Upper lobe of right lung (tissue), 1 donor: ENCODE measurements at regions not wholly inside any gene's neighbourhood (a gene's known extent, or its start where the extent isn't known, plus 50 kb on each side); places are given as distances from the start of the nearest gene placed in this dataset.
"Not testable (repeated sequence)": the region's sequence is repeated elsewhere in the genome, so short reads cannot be mapped to it uniquely, and the experiment has no call there.

Experiments used
- ATAC-seq: fragments of 200-7000 bp; cut with Tn5 transposase; one replicate; pipeline ENCODE4 v1.9.1; 2020; ENCODE audit warnings: mild to moderate bottlenecking, moderate library complexity
- DNase-seq: peaks from one replicate; pipeline ENCODE4 v3.0.0-alpha.2; 2020
- H3K27ac ChIP-seq: fragments of 200-600 bp; one replicate; pipeline ENCODE4 v1.8.0; 2022
- H3K27me3 ChIP-seq: fragments of 200-600 bp; one replicate; pipeline ENCODE4 v1.8.0; 2022; ENCODE audit warnings: mild to moderate bottlenecking
- H3K36me3 ChIP-seq: fragments of 200-600 bp; one replicate; pipeline ENCODE4 v1.8.0; 2022
- H3K4me1 ChIP-seq: fragments of 200-600 bp; one replicate; pipeline ENCODE4 v1.8.0; 2022
- H3K4me3 ChIP-seq: fragments of 200-600 bp; one replicate; pipeline ENCODE4 v1.8.0; 2022; ENCODE audit warnings: mild to moderate bottlenecking
- H3K9me3 ChIP-seq: fragments of 200-600 bp; one replicate; pipeline ENCODE4 v1.8.0; 2022
- intact Hi-C: fragments of 100-400 bp; cut with DNase I; formaldehyde crosslinking; loops from one replicate; pipeline ENCODE4 v1.11.0; 2022
- TF ChIP-seq, protein P1 (sequence below): fragments of 200-600 bp; IDR thresholded peaks from one replicate; pipeline ENCODE4 v1.8.0; 2022; ENCODE audit warnings: antibody characterized with exemption
- donor health status: DM: no; HTN: yes; CAD: no; lungs with severe emphysema.

DNA sequence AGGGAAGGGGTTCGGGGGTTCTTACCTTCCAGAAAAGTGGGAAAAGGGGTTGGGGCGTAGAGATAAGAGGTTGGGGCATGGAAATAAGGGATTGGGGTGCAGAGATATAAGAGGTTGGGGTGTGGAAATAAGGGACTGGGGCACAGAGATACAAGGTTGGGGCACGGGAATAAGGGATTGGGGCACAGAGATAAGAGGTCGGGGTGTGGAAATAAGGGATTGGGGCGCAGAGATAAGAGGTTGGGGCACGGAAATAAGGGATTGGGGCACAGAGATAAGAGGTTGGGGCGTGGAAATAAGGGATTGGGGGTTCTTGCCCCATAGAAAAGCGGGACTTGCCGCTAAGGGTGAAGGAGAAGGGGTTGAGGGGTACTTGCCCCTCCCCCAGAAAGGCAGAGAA lies 183.9 kb downstream of the CD83 start:
- H3K4me3 ChIP-seq, ATAC-seq, DNase-seq, H3K27me3 ChIP-seq, H3K9me3 ChIP-seq, intact Hi-C loops, H3K27ac ChIP-seq, H3K4me1 ChIP-seq, H3K36me3 ChIP-seq: not testable (repeated sequence)

DNA sequence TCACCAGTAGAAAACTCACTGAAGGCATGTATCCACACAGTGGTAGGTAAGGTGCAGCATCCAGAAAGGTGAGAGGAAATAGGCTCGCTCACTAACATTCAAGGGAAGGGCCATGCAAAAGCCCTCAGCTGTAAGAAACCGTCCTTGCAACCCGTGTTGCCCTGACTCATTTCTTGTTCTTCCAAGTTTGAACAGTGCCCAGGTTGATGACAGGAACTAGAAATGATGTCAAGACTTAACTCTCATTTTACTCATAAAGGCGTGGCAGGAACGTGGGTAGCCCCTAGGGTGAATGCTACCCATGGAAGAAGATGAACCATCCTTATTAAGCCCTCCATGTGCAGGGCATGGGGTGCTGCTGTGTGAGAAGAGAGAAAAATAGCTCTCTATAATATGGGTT lies 187.6 kb downstream of the CD83 start:
- DNase-seq (no peak), ATAC-seq (no peak)
- no peak overlapping the region for H3K27ac ChIP-seq
- TF ChIP-seq, protein P1, sequence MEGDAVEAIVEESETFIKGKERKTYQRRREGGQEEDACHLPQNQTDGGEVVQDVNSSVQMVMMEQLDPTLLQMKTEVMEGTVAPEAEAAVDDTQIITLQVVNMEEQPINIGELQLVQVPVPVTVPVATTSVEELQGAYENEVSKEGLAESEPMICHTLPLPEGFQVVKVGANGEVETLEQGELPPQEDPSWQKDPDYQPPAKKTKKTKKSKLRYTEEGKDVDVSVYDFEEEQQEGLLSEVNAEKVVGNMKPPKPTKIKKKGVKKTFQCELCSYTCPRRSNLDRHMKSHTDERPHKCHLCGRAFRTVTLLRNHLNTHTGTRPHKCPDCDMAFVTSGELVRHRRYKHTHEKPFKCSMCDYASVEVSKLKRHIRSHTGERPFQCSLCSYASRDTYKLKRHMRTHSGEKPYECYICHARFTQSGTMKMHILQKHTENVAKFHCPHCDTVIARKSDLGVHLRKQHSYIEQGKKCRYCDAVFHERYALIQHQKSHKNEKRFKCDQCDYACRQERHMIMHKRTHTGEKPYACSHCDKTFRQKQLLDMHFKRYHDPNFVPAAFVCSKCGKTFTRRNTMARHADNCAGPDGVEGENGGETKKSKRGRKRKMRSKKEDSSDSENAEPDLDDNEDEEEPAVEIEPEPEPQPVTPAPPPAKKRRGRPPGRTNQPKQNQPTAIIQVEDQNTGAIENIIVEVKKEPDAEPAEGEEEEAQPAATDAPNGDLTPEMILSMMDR: no peak
- H3K4me1 ChIP-seq: peaks cover 11% of the 10 kb centered on the region
- intact Hi-C loops: no loop called here
- no peaks in the 10 kb centered on the region for H3K27me3 ChIP-seq
- H3K4me3 ChIP-seq: no peak overlapping the region
- no peaks in the 10 kb centered on the region for H3K36me3 ChIP-seq
- no peaks in the 10 kb centered on the region for H3K9me3 ChIP-seq

DNA sequence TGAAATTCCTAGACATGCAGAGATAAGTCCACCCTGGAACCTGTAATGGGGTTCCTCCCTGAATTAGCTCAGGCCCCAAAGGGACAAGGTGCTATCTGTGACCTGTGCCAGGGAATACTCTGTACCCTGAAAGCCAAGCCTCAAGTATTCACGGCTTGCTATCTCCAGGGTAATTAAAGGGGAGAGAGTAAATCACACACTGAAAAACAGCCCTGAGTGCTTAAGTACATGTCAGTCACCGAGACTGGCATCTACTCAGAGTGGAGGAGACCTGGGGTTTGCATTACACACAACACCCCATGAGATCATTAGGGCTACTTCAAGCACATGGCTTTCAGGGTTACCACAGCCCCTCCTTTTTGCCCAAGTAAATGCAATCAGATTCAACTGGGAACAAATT lies 188.1 kb downstream of the CD83 start:
- DNase-seq (no peak), ATAC-seq (peak; percentile 71)
- Histone ChIP-seq H3K27ac (no peak overlapping the region), H3K4me1 (peaks cover 11% of the 10 kb centered on the region), H3K4me3 (no peak overlapping the region), H3K36me3 (no peaks in the 10 kb centered on the region), H3K27me3 (no peaks in the 10 kb centered on the region), H3K9me3 (no peaks in the 10 kb centered on the region)
- intact Hi-C loops: no loop called here
- TF ChIP-seq, protein P1: no peak

DNA sequence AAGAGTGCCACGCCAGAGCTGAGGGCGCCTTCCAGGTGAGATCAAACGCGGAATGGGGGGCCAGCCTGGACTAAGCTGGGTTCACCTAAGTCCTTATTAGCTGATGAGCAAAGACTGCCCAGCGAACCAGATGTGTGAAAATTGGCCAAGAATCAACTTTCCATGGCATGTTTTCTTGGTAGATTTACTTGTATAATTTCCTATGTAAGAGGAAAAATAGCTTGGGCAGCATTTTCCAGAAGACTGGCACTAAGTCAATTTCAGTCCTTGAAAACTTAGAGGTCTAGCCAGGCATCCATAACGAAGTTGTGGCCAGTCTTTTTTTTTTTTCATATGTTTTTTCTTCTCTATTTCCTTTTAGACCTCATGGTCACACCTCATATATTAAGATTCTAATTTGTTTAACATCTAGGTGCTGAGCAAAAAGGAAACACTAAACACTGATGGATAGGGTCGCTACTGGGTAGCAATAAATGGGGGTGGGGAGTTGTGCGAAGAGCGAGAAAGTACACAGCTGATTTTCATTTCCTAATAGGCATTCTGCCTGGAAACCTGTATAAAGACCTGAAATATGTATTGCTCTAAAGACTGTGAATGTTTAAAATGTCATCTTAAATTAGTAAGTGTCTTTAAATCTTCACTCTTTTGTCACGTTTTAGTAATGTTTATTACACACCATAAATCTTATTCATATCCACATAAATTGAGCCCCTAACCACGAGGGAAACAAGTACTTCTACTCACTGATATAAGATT lies 188.8 kb downstream of the CD83 start:
- TF ChIP-seq, protein P1: no peak
- Histone ChIP-seq H3K9me3 (no peaks in the 10 kb centered on the region), H3K36me3 (no peaks in the 10 kb centered on the region), H3K4me1 (peaks cover 11% of the 10 kb centered on the region), H3K27me3 (no peaks in the 10 kb centered on the region), H3K27ac (no peak overlapping the region), H3K4me3 (no peak overlapping the region)
- intact Hi-C loops: no loop called here
- ATAC-seq (no peak), DNase-seq (no peak)

DNA sequence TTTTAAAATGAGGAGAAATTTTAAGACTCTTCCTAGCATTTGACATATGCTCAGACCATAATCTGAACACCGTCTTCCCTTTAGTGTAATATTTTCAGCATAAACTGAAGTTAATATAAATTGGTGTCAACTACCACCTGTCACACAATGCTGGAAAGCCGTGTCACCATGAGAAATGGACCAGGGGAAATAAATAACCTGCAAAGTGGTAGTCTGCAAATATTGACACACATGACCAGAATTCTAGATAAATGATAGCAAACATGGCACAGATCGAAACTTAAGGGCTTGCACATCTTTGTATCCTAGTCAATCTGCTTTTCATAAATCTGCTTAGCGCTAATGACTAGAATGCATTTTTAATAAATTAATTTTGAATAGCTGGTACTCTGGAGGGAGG lies 191.9 kb downstream of the CD83 start:
- intact Hi-C loops: no loop called here
- Histone ChIP-seq H3K36me3 (no peaks in the 10 kb centered on the region), H3K27me3 (no peaks in the 10 kb centered on the region), H3K9me3 (no peaks in the 10 kb centered on the region), H3K4me3 (no peak overlapping the region), H3K4me1 (peaks cover 11% of the 10 kb centered on the region), H3K27ac (no peak overlapping the region)
- TF ChIP-seq, protein P1: no peak
- DNase-seq: no peak
- no peak for ATAC-seq

DNA sequence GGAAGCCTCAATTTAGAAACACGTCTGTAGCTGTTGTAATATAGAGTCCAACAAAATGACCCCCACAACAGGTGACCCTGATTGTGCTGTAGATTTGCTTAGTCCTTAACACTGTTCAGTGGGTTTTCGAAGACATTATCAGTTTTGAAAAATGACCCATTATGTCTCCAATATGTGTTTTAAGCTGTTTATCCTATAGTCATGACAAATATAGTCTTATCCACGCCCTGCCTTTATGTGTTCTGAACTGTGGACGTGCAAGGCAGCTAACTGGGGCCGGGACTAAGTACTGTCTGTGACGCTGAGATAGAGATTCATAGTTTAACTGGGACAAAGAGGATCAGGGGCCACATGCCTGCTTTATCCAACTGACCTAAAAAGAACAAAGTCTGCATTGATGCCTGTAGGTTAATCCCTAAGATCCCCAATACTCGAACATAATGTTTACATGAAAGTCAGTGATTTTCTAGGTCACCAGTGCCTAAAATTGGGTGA lies 192.4 kb downstream of the CD83 start:
- TF ChIP-seq, protein P1: no peak
- H3K36me3 ChIP-seq: no peaks in the 10 kb centered on the region
- no peak for DNase-seq
- ATAC-seq: no peak
- H3K9me3 ChIP-seq: no peaks in the 10 kb centered on the region
- no peaks in the 10 kb centered on the region for H3K27me3 ChIP-seq
- H3K4me1 ChIP-seq: peaks cover 11% of the 10 kb centered on the region
- H3K27ac ChIP-seq: peak overlapping the region; percentile 39
- no peak overlapping the region for H3K4me3 ChIP-seq
- intact Hi-C loops: no loop called here
